K562 (cell line): ENCODE measurements at regions not wholly inside any gene's neighbourhood (a gene's known extent, or its start where the extent isn't known, plus 50 kb on each side); places are given as distances from the start of the nearest gene placed in this dataset.

Source experiments
- ATAC-seq: fragments of 200-7000 bp; cut with Tn5 transposase; 3 replicates; pipeline ENCODE4 v1.9.1; 2020; ENCODE audit warnings: moderate library complexity
- BruUV-seq: library from RNA; stranded (reverse); fragments of 400-500 nt; replicated peaks from 2 replicates; lab custom pipeline; 2021; lab: Mats Ljungman, UMichigan
- CTCF ChIA-PET: fragments of 300-600 bp; formaldehyde crosslinking; extraction: SDS; loops from one replicate; lab custom pipeline; 2021; ENCODE audit warnings: low intra/inter-chr PET ratio; lab: Yijun Ruan, JAX
- POLR2A ChIA-PET: fragments of 300-600, 350-650 bp; sonication (Branson Sonifier 250); formaldehyde crosslinking; extraction: SDS; loops from one replicate; lab custom pipeline; 2021; ENCODE audit warnings: antibody characterized with exemption, inconsistent platforms; lab: Yijun Ruan, JAX
- DNase-seq, 4 experiments: peaks; one replicate each; pipeline versions ENCODE4 v3.0.0 to v3.0.0-alpha.2; 2011 to 2018; ENCODE audit warnings: low spot score in 3 of 4, mixed read lengths in 3 of 4; ENCODE audit errors: extremely low read depth in 1 of 4
- FAIRE-seq: peaks from 2 replicates; lab custom pipeline; 2011; peaks lifted over from hg19 to GRCh38; lab: Jason Lieb, UNC
- H2AFZ ChIP-seq: 2 replicates; pipeline ENCODE4 v1.6.0; 2011; ENCODE audit warnings: low read depth, low read length, control low read depth, inconsistent platforms
- H3K27ac ChIP-seq: fragments of 200-600 bp; 3 replicates; pipeline ENCODE4 v1.8.0; 2011; ENCODE audit warnings: low read depth, mild to moderate bottlenecking, control low read depth, inconsistent platforms, low read length, moderate library complexity, mixed read lengths; ENCODE audit errors: extremely low read depth
- H3K27me3 ChIP-seq, 2 experiments: fragments of 300-600 bp in 1 of 2; 2 replicates in 1 of 2; 3 replicates in 1 of 2; pipeline versions ENCODE4 v1.6.0 to v1.8.0; 2011; ENCODE audit warnings: inconsistent platforms in 2 of 2, low read length in 2 of 2, mild to moderate bottlenecking in 1 of 2, mixed read lengths in 1 of 2, moderate library complexity in 1 of 2; ENCODE audit not compliant: control insufficient read depth in 2 of 2, insufficient read depth in 2 of 2
- H3K36me3 ChIP-seq: fragments of 300-600 bp; 3 replicates; pipeline ENCODE4 v1.8.0; 2011; ENCODE audit warnings: mild to moderate bottlenecking, low read length, inconsistent platforms; ENCODE audit not compliant: control insufficient read depth, insufficient read depth
- H3K4me1 ChIP-seq, 2 experiments: fragments of 200-600 bp in 1 of 2; replicated peaks in 1 of 2; 2 replicates in 1 of 2; 3 replicates in 1 of 2; pipeline versions ENCODE4 v1.5.1 to v1.8.0; 2011; ENCODE audit warnings: inconsistent platforms in 2 of 2, low read length in 2 of 2, mild to moderate bottlenecking in 1 of 2, mixed read lengths in 1 of 2, moderate library complexity in 1 of 2; ENCODE audit not compliant: control insufficient read depth in 2 of 2, insufficient read depth in 2 of 2
- H3K4me2 ChIP-seq: 2 replicates; pipeline ENCODE4 v1.6.1; 2011; ENCODE audit warnings: low read length, control low read depth, inconsistent platforms, mixed read lengths; ENCODE audit not compliant: insufficient read depth
- H3K4me3 ChIP-seq: fragments of 200-600 bp; sonication (generic), shearing (Covaris generic); 2 replicates; pipeline ENCODE4 v1.5.1; 2016; ENCODE audit warnings: control low read depth, inconsistent platforms
- H3K79me2 ChIP-seq: fragments of 200-600 bp; 3 replicates; pipeline ENCODE4 v1.8.0; 2011; ENCODE audit warnings: low read length, inconsistent platforms; ENCODE audit not compliant: control insufficient read depth, insufficient read depth
- H3K9ac ChIP-seq, 2 experiments: 2 replicates each; pipeline versions ENCODE4 v1.6.0 to v1.6.1; 2011; ENCODE audit warnings: low read depth in 2 of 2, low read length in 2 of 2, control low read depth in 1 of 2, inconsistent platforms in 1 of 2, mild to moderate bottlenecking in 1 of 2, mixed read lengths in 1 of 2; ENCODE audit not compliant: insufficient read depth in 1 of 2
- H3K9me1 ChIP-seq: one replicate; pipeline ENCODE4 v1.6.0; 2011; ENCODE audit warnings: inconsistent platforms, mild to moderate bottlenecking, low read length, moderate library complexity; ENCODE audit not compliant: control insufficient read depth, insufficient read depth
- H3K9me3 ChIP-seq: replicated peaks from 2 replicates; pipeline ENCODE4 v1.5.1; 2011; ENCODE audit warnings: low read depth, low read length, inconsistent platforms; ENCODE audit not compliant: control insufficient read depth, insufficient read depth
- H4K20me1 ChIP-seq: replicated peaks from 2 replicates; pipeline ENCODE4 v1.6.1; 2011; ENCODE audit warnings: low read length, inconsistent platforms, mixed read lengths; ENCODE audit not compliant: control insufficient read depth, insufficient read depth
- CHD1 ChIP-seq: fragments of 200-600 bp; sonication (generic); IDR thresholded peaks from one replicate; pipeline ENCODE4 v1.6.1; 2012; ENCODE audit warnings: mild to moderate bottlenecking, moderate library complexity, low read length, inconsistent platforms
- ERF ChIP-seq: fragments of 450-650 bp; formaldehyde crosslinking; IDR thresholded peaks from 2 replicates; pipeline ENCODE4 v1.4.0; 2020; ENCODE audit warnings: mild to moderate bottlenecking, mixed read lengths
- ZNF143 ChIP-seq: sonication (generic); formaldehyde crosslinking; IDR thresholded peaks from 2 replicates; pipeline ENCODE4 v1.9.0; 2022; ENCODE audit warnings: mild to moderate bottlenecking, missing genetic modification reagents
- ZNF217 ChIP-seq: sonication (generic); formaldehyde crosslinking; IDR thresholded peaks from 2 replicates; pipeline ENCODE4 v1.8.0; 2022; ENCODE audit warnings: mild to moderate bottlenecking, missing genetic modification reagents
- WGBS: fragments of 100-300 bp; shearing (Covaris generic); methylation state at CpG from one replicate; pipeline ENCODE4 v1.1.6; 2016; ENCODE audit warnings: low coverage, mixed read lengths; ENCODE audit not compliant: insufficient coverage; ENCODE audit errors: missing lambda C conversion rate; 5-methylcytosine and 5-hydroxymethylcytosine counted together
- in situ Hi-C: fragments of 300-500 bp; cut with MboI; formaldehyde crosslinking; loops from 4 replicates; pipeline ENCODE4 v1.15.0; 2018; ENCODE audit warnings: inconsistent platforms, mixed read lengths
- intact Hi-C: fragments of 100-400 bp; cut with micrococcal nuclease; formaldehyde crosslinking; loops from 2 replicates; pipeline ENCODE4 v1.14.2; 2022
- TF ChIP-seq, protein P1 (sequence below): IDR thresholded peaks from 2 replicates; pipeline ENCODE4 v1.6.1; 2014; ENCODE audit warnings: antibody characterized with exemption
- TF ChIP-seq, protein P2 (sequence below), 2 experiments: fragments of 450-650 bp; formaldehyde crosslinking in 1 of 2; IDR thresholded peaks; 2 replicates each; pipeline versions ENCODE4 v1.4.0 to v1.6.1; 2014 to 2020; ENCODE audit warnings: mild to moderate bottlenecking in 2 of 2, borderline replicate concordance in 1 of 2, low read depth in 1 of 2

DNA sequence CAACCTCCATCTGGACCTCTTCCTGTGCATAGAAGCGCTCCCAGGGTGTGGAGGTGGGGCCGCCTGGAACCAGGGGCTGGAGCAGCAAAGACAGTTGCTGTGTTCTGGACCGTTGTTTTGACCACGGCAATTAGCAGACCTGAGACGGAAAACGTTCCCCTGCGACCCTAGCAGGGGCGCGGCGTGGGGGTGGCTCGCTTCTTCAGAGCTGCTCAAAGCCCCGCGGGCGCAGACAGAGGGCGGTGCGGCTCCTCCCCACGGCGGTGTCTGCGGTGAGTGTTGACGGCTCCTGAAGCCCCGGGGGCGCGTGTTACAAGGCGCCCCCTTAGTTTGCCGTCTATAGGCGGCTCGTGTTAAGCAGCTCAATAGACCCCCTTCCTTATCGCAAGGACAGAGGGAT lies 79.2 kb downstream of the TRIML1 start:
- no peak for TF ChIP-seq ERF (CRISPR knock-in tag)
- TF ChIP-seq, protein P1, sequence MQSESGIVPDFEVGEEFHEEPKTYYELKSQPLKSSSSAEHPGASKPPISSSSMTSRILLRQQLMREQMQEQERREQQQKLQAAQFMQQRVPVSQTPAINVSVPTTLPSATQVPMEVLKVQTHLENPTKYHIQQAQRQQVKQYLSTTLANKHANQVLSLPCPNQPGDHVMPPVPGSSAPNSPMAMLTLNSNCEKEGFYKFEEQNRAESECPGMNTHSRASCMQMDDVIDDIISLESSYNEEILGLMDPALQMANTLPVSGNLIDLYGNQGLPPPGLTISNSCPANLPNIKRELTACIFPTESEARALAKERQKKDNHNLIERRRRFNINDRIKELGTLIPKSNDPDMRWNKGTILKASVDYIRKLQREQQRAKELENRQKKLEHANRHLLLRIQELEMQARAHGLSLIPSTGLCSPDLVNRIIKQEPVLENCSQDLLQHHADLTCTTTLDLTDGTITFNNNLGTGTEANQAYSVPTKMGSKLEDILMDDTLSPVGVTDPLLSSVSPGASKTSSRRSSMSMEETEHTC = no peak
- TF ChIP-seq ZNF143 = no peak
- TF ChIP-seq, protein P2, sequence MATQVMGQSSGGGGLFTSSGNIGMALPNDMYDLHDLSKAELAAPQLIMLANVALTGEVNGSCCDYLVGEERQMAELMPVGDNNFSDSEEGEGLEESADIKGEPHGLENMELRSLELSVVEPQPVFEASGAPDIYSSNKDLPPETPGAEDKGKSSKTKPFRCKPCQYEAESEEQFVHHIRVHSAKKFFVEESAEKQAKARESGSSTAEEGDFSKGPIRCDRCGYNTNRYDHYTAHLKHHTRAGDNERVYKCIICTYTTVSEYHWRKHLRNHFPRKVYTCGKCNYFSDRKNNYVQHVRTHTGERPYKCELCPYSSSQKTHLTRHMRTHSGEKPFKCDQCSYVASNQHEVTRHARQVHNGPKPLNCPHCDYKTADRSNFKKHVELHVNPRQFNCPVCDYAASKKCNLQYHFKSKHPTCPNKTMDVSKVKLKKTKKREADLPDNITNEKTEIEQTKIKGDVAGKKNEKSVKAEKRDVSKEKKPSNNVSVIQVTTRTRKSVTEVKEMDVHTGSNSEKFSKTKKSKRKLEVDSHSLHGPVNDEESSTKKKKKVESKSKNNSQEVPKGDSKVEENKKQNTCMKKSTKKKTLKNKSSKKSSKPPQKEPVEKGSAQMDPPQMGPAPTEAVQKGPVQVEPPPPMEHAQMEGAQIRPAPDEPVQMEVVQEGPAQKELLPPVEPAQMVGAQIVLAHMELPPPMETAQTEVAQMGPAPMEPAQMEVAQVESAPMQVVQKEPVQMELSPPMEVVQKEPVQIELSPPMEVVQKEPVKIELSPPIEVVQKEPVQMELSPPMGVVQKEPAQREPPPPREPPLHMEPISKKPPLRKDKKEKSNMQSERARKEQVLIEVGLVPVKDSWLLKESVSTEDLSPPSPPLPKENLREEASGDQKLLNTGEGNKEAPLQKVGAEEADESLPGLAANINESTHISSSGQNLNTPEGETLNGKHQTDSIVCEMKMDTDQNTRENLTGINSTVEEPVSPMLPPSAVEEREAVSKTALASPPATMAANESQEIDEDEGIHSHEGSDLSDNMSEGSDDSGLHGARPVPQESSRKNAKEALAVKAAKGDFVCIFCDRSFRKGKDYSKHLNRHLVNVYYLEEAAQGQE (IDR thresholded peaks at IDR 0.05; ENCODE audit: borderline replicate concordance) = no peak
- TF ChIP-seq, protein P2 (CRISPR knock-in tag; IDR thresholded peaks at IDR 0.05; ENCODE audit: low read depth) = no peak
- TF ChIP-seq CHD1 = no peak
- no peak for TF ChIP-seq ZNF217
- no peaks in the 10 kb centered on the region for H3K9me1 ChIP-seq
- intact Hi-C loops = no loop called here
- ChIA-PET POLR2A (no interaction called here), CTCF (no interaction called here)
- H3K4me1 ChIP-seq = peaks cover 0 to 10% of the 10 kb centered on the region in 2 experiments; a peak in 3 of 5 replicates
- ATAC-seq = peak; percentile 32; the same call in 1 of the 3 replicates
- no peak overlapping the region for H3K4me3 ChIP-seq
- in situ Hi-C loops = no loop called here
- H3K27ac ChIP-seq = no peak overlapping the region
- no peak overlapping the region for H3K4me2 ChIP-seq
- 8% methylated on average over 28 of the region's 28 CpGs for WGBS
- no peaks in the 10 kb centered on the region for H3K79me2 ChIP-seq
- H3K9me3 ChIP-seq = no peaks in the 10 kb centered on the region
- no peak for DNase-seq
- no peaks in the 10 kb centered on the region for H3K27me3 ChIP-seq
- no TSS peak for BruUV-seq
- FAIRE-seq = no peak
- H3K36me3 ChIP-seq = no peaks in the 10 kb centered on the region
- H3K9ac ChIP-seq = no peak overlapping the region
- no peaks in the 10 kb centered on the region for H4K20me1 ChIP-seq
- H2AFZ ChIP-seq = no peak overlapping the region
